Spinal cord (tissue), 9 donors: ENCODE measurements at regions not wholly inside any gene's neighbourhood (a gene's known extent, or its start where the extent isn't known, plus 50 kb on each side); places are given as distances from the start of the nearest gene placed in this dataset.

Experiments used
- DNase-seq, 6 donors: peaks; one replicate each; pipeline versions ENCODE4 v3.0.0 to v3.0.0-alpha.2; 2013 to 2015; ENCODE audit warnings: low spot score in 6 of 6, low read depth in 4 of 6
- H3K27ac ChIP-seq: one replicate; pipeline ENCODE4 v1.5.1; 2013; ENCODE audit warnings: low read depth, low read length, control low read depth
- H3K27me3 ChIP-seq: one replicate; pipeline ENCODE4 v1.6.1; 2013; ENCODE audit warnings: low read length; ENCODE audit not compliant: control insufficient read depth, insufficient read depth
- H3K36me3 ChIP-seq: one replicate; pipeline ENCODE4 v1.6.1; 2013; ENCODE audit warnings: low read length; ENCODE audit not compliant: control insufficient read depth, insufficient read depth
- H3K4me1 ChIP-seq: one replicate; pipeline ENCODE4 v1.6.1; 2013; ENCODE audit warnings: low read length; ENCODE audit not compliant: control insufficient read depth, insufficient read depth
- H3K4me3 ChIP-seq: one replicate; pipeline ENCODE4 v1.5.1; 2013; ENCODE audit warnings: low read depth, low read length, control low read depth
- H3K9me3 ChIP-seq: one replicate; pipeline ENCODE4 v1.6.1; 2013; ENCODE audit warnings: low read length; ENCODE audit not compliant: control insufficient read depth, insufficient read depth
- WGBS: methylation state at CpG from one replicate; pipeline ENCODE4 v1.1.5; 2013; ENCODE audit warnings: missing lambda C conversion rate; ENCODE audit not compliant: insufficient coverage; 5-methylcytosine and 5-hydroxymethylcytosine counted together
- donor health status: healthy.

DNA sequence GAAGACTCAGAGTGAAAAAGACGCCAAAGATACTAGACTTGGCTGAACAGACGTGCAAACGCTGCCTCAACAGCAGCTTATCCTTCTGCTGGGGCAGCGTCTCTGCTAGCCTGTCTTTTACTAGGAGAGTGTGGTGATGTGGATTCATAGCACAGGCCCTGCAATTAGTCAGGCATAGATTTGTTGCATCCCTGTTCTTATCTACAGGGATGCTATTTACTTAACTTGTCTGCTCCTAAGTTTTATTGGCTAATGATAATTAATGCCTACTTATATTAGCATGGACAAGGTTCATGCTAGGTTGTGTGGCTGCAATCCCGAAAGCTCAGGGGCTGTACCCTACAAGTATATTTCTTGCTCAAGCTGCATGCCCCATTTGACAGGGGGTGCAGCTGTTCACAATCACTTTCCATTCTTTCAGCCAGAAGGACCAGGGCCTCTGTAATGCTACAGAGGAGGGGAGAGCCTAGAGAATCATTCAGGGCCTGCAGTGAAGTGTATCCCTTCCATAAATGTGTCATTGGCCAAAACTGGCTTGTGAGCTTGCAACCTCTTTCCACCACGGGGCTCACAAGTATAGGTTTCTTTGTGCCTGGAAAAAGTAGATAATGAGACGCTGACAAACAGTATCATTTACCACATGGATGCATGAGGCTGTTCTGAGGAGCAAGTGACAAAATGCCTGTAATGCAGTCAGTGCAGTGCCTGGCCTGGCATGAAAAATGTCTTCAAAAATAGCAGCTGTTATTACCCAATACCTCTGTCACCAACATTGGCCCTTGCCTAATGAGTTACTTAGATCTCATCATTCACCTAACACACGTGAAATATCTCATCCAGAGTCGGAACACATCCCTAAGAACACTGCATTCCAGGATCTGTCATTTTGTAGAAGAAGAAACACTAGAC, 685.8 kb upstream of the API5 start:
- no peaks in the 10 kb centered on the region for H3K4me1 ChIP-seq
- no peak overlapping the region for H3K27ac ChIP-seq
- peak in 2 of 6 donors; percentile 17 to 24 for DNase-seq
- H3K9me3 ChIP-seq, result no peaks in the 10 kb centered on the region
- no peaks in the 10 kb centered on the region for H3K36me3 ChIP-seq
- 48% methylated on average over 2 of the region's 9 CpGs for WGBS
- H3K27me3 ChIP-seq, result no peaks in the 10 kb centered on the region
- H3K4me3 ChIP-seq, result no peak overlapping the region

DNA sequence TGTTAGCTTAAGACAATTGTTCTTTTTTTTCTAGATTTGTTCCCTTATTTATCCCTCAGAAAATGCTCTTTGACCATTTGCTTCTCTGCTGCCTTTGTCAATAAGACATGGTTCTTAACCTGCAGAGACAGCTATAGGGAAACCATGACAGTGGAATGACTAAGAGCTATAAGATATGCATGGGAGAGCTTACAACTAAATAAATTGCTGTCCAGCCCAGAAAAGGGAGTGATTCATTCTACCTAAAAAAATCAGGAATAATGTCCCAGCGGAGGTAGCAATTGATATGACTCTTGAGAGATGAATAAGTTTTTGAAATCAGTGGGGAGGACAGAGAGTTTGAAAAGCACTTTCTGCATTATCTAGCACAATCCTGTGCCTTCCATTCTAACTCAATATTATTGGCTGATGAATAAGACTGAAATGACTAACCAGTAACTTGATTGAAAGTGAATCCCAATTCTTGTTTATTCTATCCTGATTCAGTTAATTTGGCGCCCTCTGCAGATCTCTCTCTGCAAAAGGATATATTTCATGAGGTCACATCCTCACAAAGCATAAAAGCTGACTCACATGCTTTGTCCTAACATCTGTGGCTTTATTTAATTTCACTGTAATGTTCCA, 680.5 kb upstream of the API5 start:
- Histone ChIP-seq H3K4me1 (no peaks in the 10 kb centered on the region), H3K27ac (no peak overlapping the region), H3K4me3 (no peak overlapping the region), H3K27me3 (no peaks in the 10 kb centered on the region), H3K36me3 (no peaks in the 10 kb centered on the region), H3K9me3 (no peaks in the 10 kb centered on the region)
- peak in 4 of 6 donors; percentile 17 to 89 (median 36) for DNase-seq
- WGBS, result no CpG with 5 or more reads among the region's 2 CpGs

DNA sequence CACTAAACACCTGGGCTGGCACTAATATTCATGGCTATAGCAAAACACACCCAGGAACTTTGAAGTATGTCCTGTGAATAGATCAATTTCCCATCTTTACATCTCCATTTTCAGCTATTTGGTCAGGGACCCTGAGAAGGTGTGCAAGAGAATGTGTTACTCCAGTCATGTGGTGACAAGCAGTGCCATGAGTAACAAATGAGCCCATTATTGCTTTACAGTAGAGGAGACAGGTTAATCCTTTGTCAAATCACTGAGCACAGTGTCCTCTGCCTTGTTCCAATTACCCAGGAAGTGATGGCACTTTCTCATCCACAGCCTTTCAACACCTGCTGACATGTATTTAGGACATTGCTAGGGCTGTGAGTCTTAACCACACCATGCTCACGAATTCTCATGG, 664.8 kb upstream of the API5 start:
- WGBS, result no CpG with 5 or more reads among the region's 1 CpG
- DNase-seq, result peak in 1 of 6 donors; percentile 28
- no peaks in the 10 kb centered on the region for H3K9me3 ChIP-seq
- H3K27me3 ChIP-seq, result no peaks in the 10 kb centered on the region
- H3K4me1 ChIP-seq, result no peaks in the 10 kb centered on the region
- no peak overlapping the region for H3K4me3 ChIP-seq
- no peak overlapping the region for H3K27ac ChIP-seq
- H3K36me3 ChIP-seq, result no peaks in the 10 kb centered on the region

DNA sequence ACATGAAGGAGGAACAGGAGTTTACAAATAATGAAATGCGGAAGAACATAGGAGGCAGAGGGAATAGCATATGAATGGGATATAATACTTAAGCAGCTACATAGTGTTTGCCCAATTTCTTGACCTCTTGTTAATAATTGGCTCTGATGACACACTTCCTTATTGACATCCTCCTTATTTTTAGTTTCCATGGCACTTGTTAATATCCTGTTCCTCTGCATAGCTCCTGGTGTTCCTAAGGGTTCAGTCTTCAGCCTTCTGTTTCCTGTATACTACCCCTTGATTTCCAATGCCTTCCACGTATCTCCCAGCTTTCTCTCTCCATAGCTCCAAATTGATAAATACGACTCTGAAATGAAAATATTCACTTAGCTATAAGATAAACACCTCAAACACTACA, 663.8 kb upstream of the API5 start:
- 94% methylated on average over 2 of the region's 3 CpGs for WGBS
- H3K36me3 ChIP-seq, result no peaks in the 10 kb centered on the region
- no peaks in the 10 kb centered on the region for H3K9me3 ChIP-seq
- H3K27me3 ChIP-seq, result no peaks in the 10 kb centered on the region
- no peak overlapping the region for H3K27ac ChIP-seq
- DNase-seq, result no peak
- H3K4me3 ChIP-seq, result no peak overlapping the region
- H3K4me1 ChIP-seq, result no peaks in the 10 kb centered on the region

DNA sequence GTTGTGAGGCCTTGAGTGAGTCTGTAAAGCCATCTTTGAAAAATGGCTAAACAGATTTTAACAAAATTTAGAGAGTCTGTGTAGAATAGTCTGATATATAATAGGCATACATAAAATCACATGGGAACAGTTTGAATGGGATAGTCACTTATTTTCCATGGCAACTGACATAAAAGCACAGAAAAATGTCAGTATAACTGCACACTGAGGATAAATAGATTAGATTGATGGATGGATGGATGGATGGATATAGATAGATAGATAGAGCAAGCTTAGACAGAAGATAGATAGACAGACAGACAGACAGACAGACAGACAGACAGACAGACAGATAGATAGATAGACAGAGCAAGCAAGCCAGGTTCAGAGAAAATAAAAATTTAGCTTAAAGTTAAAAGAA, 660.2 kb upstream of the API5 start:
- DNase-seq, result peak in 1 of 6 donors; percentile 74

DNA sequence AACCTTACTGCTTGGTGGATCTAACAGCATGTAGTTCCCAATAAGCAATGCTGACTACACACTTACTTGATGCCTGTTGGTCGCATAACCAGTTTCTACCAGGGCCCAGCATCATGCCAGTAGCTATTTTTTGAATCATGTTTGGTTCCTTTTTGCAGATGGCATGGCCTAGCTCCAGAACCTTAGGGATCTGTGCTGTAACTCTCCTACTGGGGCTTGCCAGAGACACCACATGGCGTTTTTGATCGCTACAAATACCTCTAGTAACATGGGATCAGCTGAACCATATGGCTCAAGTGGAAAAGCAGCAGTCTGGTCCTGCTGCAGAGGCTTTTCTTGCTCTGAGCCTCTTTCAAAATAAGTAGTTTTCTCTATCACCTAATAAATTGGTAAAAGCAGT, 654.6 kb upstream of the API5 start:
- H3K27me3 ChIP-seq, result no peaks in the 10 kb centered on the region
- H3K4me3 ChIP-seq, result no peak overlapping the region
- 77% methylated on average over 3 of the region's 3 CpGs for WGBS
- H3K4me1 ChIP-seq, result no peaks in the 10 kb centered on the region
- H3K9me3 ChIP-seq, result no peaks in the 10 kb centered on the region
- H3K36me3 ChIP-seq, result no peaks in the 10 kb centered on the region
- peak in 2 of 6 donors; percentile 26 to 94 for DNase-seq
- no peak overlapping the region for H3K27ac ChIP-seq

More for the DNA sequence above, 660.2 kb upstream of the API5 start:
- Histone ChIP-seq H3K4me3 (no peak overlapping the region), H3K27me3 (no peaks in the 10 kb centered on the region), H3K36me3 (no peaks in the 10 kb centered on the region), H3K9me3 (no peaks in the 10 kb centered on the region), H3K27ac (no peak overlapping the region), H3K4me1 (no peaks in the 10 kb centered on the region)

DNA sequence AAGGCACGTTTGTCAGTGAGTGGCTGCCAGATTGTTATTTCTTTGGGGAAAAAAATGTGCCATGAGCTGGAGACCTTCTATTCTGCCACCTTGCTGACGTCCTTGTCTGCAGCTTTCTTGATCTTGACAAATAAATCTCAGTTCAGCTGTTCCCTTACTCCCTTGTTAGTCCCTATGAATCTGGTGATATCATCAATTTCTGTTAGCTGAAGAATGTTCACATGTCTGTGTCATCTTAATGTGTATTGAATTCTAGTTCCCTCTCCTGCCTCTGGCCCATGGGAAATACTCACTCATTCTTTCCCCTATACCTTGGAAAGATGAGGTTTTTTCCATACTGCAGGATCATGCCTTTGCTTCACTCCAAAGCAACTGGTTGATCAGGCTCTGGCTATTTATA, 649.9 kb upstream of the API5 start:
- no peaks in the 10 kb centered on the region for H3K4me1 ChIP-seq
- no peak for DNase-seq
- H3K36me3 ChIP-seq, result no peaks in the 10 kb centered on the region
- no peak overlapping the region for H3K4me3 ChIP-seq
- no peak overlapping the region for H3K27ac ChIP-seq
- no peaks in the 10 kb centered on the region for H3K27me3 ChIP-seq
- H3K9me3 ChIP-seq, result no peaks in the 10 kb centered on the region
- WGBS, result 80% methylated on average over 1 of the region's 2 CpGs

DNA sequence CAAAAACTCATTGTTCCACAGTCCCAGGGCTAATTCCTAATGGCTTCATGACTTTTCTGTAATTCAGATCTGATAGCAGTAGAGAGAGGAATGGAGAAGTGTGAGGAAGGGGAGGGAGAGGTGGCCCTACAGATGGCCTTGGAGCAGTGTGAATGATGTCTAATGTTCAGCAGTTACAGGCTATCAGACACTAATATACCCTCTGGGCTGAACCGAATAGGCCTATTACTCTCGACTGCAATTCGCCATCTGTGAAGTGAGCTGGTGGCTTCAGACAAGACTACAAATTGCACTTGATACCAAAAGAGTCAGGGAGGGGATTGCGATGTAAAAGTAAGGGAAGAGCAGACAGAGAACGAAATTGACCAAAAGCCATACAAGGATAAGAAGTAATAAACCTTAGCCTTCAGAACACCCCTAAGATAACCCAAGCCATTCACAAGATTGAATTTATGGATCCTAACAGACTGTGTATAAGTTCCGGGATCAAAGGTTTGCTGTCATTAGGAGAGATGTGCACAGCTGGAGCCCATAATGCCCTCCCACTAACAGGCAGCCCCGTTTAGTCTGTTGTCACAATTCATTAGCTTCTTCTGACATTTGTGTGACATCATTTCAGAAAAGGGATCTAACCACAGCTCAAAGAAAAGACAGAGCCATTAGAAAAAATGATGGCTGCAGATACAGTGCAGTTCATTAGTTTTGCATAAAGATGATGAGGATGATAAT, 642.4 kb upstream of the API5 start:
- no peaks in the 10 kb centered on the region for H3K36me3 ChIP-seq
- peak in 1 of 6 donors; percentile 90 for DNase-seq
- no CpG with 5 or more reads among the region's 7 CpGs for WGBS
- no peaks in the 10 kb centered on the region for H3K9me3 ChIP-seq
- H3K27ac ChIP-seq, result no peak overlapping the region
- no peaks in the 10 kb centered on the region for H3K27me3 ChIP-seq
- no peaks in the 10 kb centered on the region for H3K4me1 ChIP-seq
- no peak overlapping the region for H3K4me3 ChIP-seq

DNA sequence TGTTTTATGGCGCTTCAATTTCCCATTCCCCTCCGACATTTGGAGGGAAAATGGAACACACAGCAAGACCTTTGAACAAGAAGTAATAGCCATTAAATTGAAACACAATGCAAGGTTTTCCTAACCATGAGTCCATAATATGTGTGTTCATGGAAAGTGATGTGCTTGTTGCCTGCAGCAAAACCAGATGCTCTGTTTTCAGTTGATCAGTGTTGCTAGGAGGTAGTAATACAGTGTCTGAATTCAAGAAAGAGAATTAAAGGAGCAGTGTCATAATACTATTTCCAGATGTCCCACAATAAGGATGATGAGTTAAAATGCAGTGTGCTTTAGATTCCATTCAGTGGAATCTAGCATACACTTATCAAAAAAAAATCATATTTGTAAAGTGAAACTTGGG, 637.4 kb upstream of the API5 start:
- Histone ChIP-seq H3K36me3 (no peaks in the 10 kb centered on the region), H3K4me1 (no peaks in the 10 kb centered on the region), H3K4me3 (no peak overlapping the region), H3K27me3 (no peaks in the 10 kb centered on the region), H3K27ac (no peak overlapping the region), H3K9me3 (no peaks in the 10 kb centered on the region)
- peak in 2 of 6 donors; percentile 19 to 90 for DNase-seq
- WGBS, result no CpG with 5 or more reads among the region's 2 CpGs
